Psoas muscle (tissue), 7 donors: ENCODE measurements at regions not wholly inside any gene's neighbourhood (a gene's known extent, or its start where the extent isn't known, plus 50 kb on each side); places are given as distances from the start of the nearest gene placed in this dataset.

Source experiments
- ATAC-seq, 4 donors: fragments of 200-7000 bp; cut with Tn5 transposase; one replicate each; pipeline ENCODE4 v1.9.1; 2020; ENCODE audit warnings: moderate library complexity in 3 of 4, mild to moderate bottlenecking in 2 of 4
- DNase-seq, 2 donors: peaks; one replicate each; pipeline ENCODE4 v3.0.0-alpha.2; 2020
- H3K27ac ChIP-seq: fragments of 200-600 bp; one replicate; pipeline ENCODE4 v1.8.0; 2022
- H3K27me3 ChIP-seq, 3 donors: fragments of 200-600 bp in 1 of 3; one replicate each; pipeline versions ENCODE4 v1.6.1 to v1.8.0; 2013 to 2022; ENCODE audit warnings: low read length in 2 of 3, mild to moderate bottlenecking in 2 of 3, moderate library complexity in 1 of 3; ENCODE audit not compliant: insufficient read depth in 3 of 3
- H3K36me3 ChIP-seq, 2 donors: fragments of 200-600 bp in 1 of 2; one replicate each; pipeline versions ENCODE4 v1.6.1 to v1.8.0; 2013 to 2022; ENCODE audit warnings: low read depth in 1 of 2, mild to moderate bottlenecking in 1 of 2, moderate library complexity in 1 of 2; ENCODE audit not compliant: insufficient read depth in 1 of 2
- H3K4me1 ChIP-seq: fragments of 200-600 bp; one replicate; pipeline ENCODE4 v1.8.0; 2022
- H3K4me3 ChIP-seq: fragments of 200-600 bp; one replicate; pipeline ENCODE4 v1.8.0; 2022; ENCODE audit warnings: mild to moderate bottlenecking
- H3K9me3 ChIP-seq: fragments of 200-600 bp; one replicate; pipeline ENCODE4 v1.8.0; 2022
- CTCF ChIP-seq: fragments of 200-600 bp; IDR thresholded peaks from one replicate; pipeline ENCODE4 v1.8.0; 2022; ENCODE audit warnings: antibody characterized with exemption
- WGBS, 3 donors: extraction: QIAGEN DNeasy Blood & Tissue Kit; methylation state at CpG; one replicate each; pipeline versions ENCODE4 v1.1.6 to v1.1.7; 2013; 5-methylcytosine and 5-hydroxymethylcytosine counted together
- intact Hi-C, 2 donors: fragments of 100-400 bp; cut with DNase I; formaldehyde crosslinking; loops; one replicate each; pipeline versions ENCODE4 v1.11.0 to v1.14.2; 2022
- donor health status: healthy with polysubstance abuse.
- donor health status: DM: no; HTN: no; CAD: no; lungs with moderate emphysema.
- donor health status: Bipolar disorder and iron deficiency.
- donor health status: healthy.
- donor health status: DM: yes; HTN: yes; CAD: no.
- donor health status: DM: no; HTN: no; CAD: no.
- donor health status: DM: yes; HTN: yes; CAD: no.

- 78 to 96% (median 78%) methylated on average over 2 of the region's 2 CpGs for WGBS, 3 donors
- H3K4me3 ChIP-seq, result no peak overlapping the region
- intact Hi-C loops, result no loop called here
- DNase-seq, result no peak
- H3K4me1 ChIP-seq, result no peaks in the 10 kb centered on the region
- no peak for ATAC-seq
- no peaks in the 10 kb centered on the region for H3K36me3 ChIP-seq
- H3K9me3 ChIP-seq, result no peaks in the 10 kb centered on the region
- TF ChIP-seq CTCF, result no peak
- H3K27ac ChIP-seq, result no peak overlapping the region
- H3K27me3 ChIP-seq, result peaks cover 0 to 24% (median 0%) of the 10 kb centered on the region in 3 donors
Observed at GRCh38 chrX:40494005-40494404, 86.8 kb upstream of the ATP6AP2 start.

GRCh38 chrX:40488296-40488695 is 92.5 kb upstream of the ATP6AP2 start:
- H3K36me3 ChIP-seq, result no peaks in the 10 kb centered on the region
- DNase-seq (no peak), ATAC-seq (no peak)
- WGBS, 3 donors, result 90 to 100% (median 95%) methylated on average over 3 to 4 of the region's 4 CpGs
- H3K4me3 ChIP-seq, result no peak overlapping the region
- intact Hi-C loops, result no loop called here
- TF ChIP-seq CTCF, result no peak
- no peak overlapping the region for H3K27ac ChIP-seq
- H3K4me1 ChIP-seq, result no peaks in the 10 kb centered on the region
- H3K27me3 ChIP-seq, result peaks cover 0 to 19% (median 0%) of the 10 kb centered on the region in 3 donors
- no peaks in the 10 kb centered on the region for H3K9me3 ChIP-seq

- WGBS, 3 donors, result 90 to 100% (median 91%) methylated on average over 1 of the region's 1 CpG
- H3K27me3 ChIP-seq, result peaks cover 0 to 11% (median 0%) of the 10 kb centered on the region in 3 donors
Observed at GRCh38 chrX:40485973-40486372, 94.8 kb upstream of the ATP6AP2 start.

GRCh38 chrX:40485102-40485826 is 95.5 kb upstream of the ATP6AP2 start:
- no peaks in the 10 kb centered on the region for H3K4me1 ChIP-seq
- H3K27me3 ChIP-seq, result peaks cover 0 to 12% (median 0%) of the 10 kb centered on the region in 3 donors
- intact Hi-C loops, result no loop called here
- 77 to 86% (median 80%) methylated on average over 6 of the region's 6 CpGs for WGBS, 3 donors
- H3K4me3 ChIP-seq, result no peak overlapping the region
- H3K9me3 ChIP-seq, result no peaks in the 10 kb centered on the region
- no peak for DNase-seq
- ATAC-seq, result no peak
- no peak overlapping the region for H3K27ac ChIP-seq
- H3K36me3 ChIP-seq, result no peaks in the 10 kb centered on the region
- TF ChIP-seq CTCF, result no peak

More at GRCh38 chrX:40485973-40486372, 94.8 kb upstream of the ATP6AP2 start:
- Histone ChIP-seq H3K9me3 (no peaks in the 10 kb centered on the region), H3K4me1 (no peaks in the 10 kb centered on the region), H3K27ac (no peak overlapping the region), H3K4me3 (no peak overlapping the region), H3K36me3 (no peaks in the 10 kb centered on the region)
- intact Hi-C loops, result no loop called here
- ATAC-seq (no peak), DNase-seq (no peak)
- TF ChIP-seq CTCF, result no peak
